A673 (cell line): ENCODE measurements at regions not wholly inside any gene's neighbourhood (a gene's known extent, or its start where the extent isn't known, plus 50 kb on each side); places are given as distances from the start of the nearest gene placed in this dataset.

Experiments
- BruUV-seq: library from RNA; stranded (reverse); fragments of 400-500 nt; replicated peaks from 2 replicates; lab custom pipeline; 2021; lab: Mats Ljungman, UMichigan
- CTCF ChIA-PET: fragments of 300-600 bp; sonication (Branson Sonifier 250); formaldehyde crosslinking; loops from one replicate; lab custom pipeline; 2022; ENCODE audit warnings: antibody characterized with exemption; lab: Charles Lee
- POLR2A ChIA-PET: fragments of 300-600 bp; sonication (Branson Sonifier 250); formaldehyde crosslinking; loops from one replicate; lab custom pipeline; 2022; ENCODE audit warnings: antibody characterized with exemption; ENCODE audit not compliant: low non-redundant PET; lab: Charles Lee
- DNase-seq: peaks from one replicate; pipeline ENCODE4 v3.0.0-alpha.2; 2015; ENCODE audit warnings: low spot score
- H3K27ac ChIP-seq: fragments of 200-600 bp; sonication (generic); 2 replicates; pipeline ENCODE4 v1.5.1; 2016; ENCODE audit warnings: mixed run types, low read depth, mild to moderate bottlenecking, mixed read lengths, antibody characterized with exemption, low read length; ENCODE audit not compliant: poor library complexity, severe bottlenecking
- H3K27me3 ChIP-seq: fragments of 200-600 bp; sonication (generic); replicated peaks from 2 replicates; pipeline ENCODE4 v1.6.1; 2017; ENCODE audit warnings: mixed run types, low read depth, mild to moderate bottlenecking, mixed read lengths, antibody characterized with exemption, low read length; ENCODE audit not compliant: insufficient read depth, poor library complexity
- H3K36me3 ChIP-seq: fragments of 200-600 bp; sonication (generic); 2 replicates; pipeline ENCODE4 v1.6.1; 2016; ENCODE audit warnings: mixed run types, mild to moderate bottlenecking, mixed read lengths, antibody characterized with exemption, low read length; ENCODE audit not compliant: insufficient read depth, poor library complexity, severe bottlenecking
- H3K4me1 ChIP-seq: fragments of 200-600 bp; sonication (generic); 2 replicates; pipeline ENCODE4 v1.6.1; 2017; ENCODE audit warnings: mixed run types, mild to moderate bottlenecking, mixed read lengths, antibody characterized with exemption, low read length; ENCODE audit not compliant: insufficient read depth, poor library complexity, severe bottlenecking
- H3K4me3 ChIP-seq: fragments of 200-600 bp; sonication (generic); 2 replicates; pipeline ENCODE4 v1.5.1; 2016; ENCODE audit warnings: low read depth, mixed run types, mild to moderate bottlenecking, mixed read lengths, low read length; ENCODE audit not compliant: poor library complexity, severe bottlenecking
- H3K9me3 ChIP-seq: fragments of 200-600 bp; sonication (generic); 2 replicates; pipeline ENCODE4 v1.6.1; 2016; ENCODE audit warnings: mixed run types, low read depth, mild to moderate bottlenecking, mixed read lengths, antibody characterized with exemption, low read length; ENCODE audit not compliant: poor library complexity, severe bottlenecking
- EZH2 ChIP-seq: fragments of 200-600 bp; sonication (generic); IDR thresholded peaks from 2 replicates; pipeline ENCODE4 v1.6.1; 2017; ENCODE audit warnings: borderline replicate concordance, low read depth, mild to moderate bottlenecking, mixed read lengths, antibody characterized with exemption, low read length; ENCODE audit not compliant: poor library complexity, severe bottlenecking
- intact Hi-C: fragments of 100-400 bp; cut with micrococcal nuclease; formaldehyde crosslinking; loops from one replicate; pipeline ENCODE4 v1.10.0; 2022; ENCODE audit not compliant: unreplicated experiment
- TF ChIP-seq, protein P1 (sequence below): fragments of 300-800, 200-600 bp; sonication (generic); conservative IDR thresholded peaks from 2 replicates; pipeline ENCODE4 v1.5.1; 2017; ENCODE audit warnings: low read depth, mild to moderate bottlenecking, antibody characterized with exemption, low read length, moderate library complexity, mixed read lengths

- H3K27ac ChIP-seq = no peak overlapping the region
- CTCF ChIA-PET = interaction anchor here (0.6 to 1.2 kb wide), 5 partner anchors 16 to 1194 kb away, joined by 3 to 10 read pairs (median 9); no protein-coding TSS in a partner anchor
- TF ChIP-seq, protein P1, sequence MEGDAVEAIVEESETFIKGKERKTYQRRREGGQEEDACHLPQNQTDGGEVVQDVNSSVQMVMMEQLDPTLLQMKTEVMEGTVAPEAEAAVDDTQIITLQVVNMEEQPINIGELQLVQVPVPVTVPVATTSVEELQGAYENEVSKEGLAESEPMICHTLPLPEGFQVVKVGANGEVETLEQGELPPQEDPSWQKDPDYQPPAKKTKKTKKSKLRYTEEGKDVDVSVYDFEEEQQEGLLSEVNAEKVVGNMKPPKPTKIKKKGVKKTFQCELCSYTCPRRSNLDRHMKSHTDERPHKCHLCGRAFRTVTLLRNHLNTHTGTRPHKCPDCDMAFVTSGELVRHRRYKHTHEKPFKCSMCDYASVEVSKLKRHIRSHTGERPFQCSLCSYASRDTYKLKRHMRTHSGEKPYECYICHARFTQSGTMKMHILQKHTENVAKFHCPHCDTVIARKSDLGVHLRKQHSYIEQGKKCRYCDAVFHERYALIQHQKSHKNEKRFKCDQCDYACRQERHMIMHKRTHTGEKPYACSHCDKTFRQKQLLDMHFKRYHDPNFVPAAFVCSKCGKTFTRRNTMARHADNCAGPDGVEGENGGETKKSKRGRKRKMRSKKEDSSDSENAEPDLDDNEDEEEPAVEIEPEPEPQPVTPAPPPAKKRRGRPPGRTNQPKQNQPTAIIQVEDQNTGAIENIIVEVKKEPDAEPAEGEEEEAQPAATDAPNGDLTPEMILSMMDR = peak; percentile 94
- no peak for TF ChIP-seq EZH2
Measured at GRCh38 chr10:30783939-30784501, 154.5 kb upstream of the LYZL2 start.

DNA sequence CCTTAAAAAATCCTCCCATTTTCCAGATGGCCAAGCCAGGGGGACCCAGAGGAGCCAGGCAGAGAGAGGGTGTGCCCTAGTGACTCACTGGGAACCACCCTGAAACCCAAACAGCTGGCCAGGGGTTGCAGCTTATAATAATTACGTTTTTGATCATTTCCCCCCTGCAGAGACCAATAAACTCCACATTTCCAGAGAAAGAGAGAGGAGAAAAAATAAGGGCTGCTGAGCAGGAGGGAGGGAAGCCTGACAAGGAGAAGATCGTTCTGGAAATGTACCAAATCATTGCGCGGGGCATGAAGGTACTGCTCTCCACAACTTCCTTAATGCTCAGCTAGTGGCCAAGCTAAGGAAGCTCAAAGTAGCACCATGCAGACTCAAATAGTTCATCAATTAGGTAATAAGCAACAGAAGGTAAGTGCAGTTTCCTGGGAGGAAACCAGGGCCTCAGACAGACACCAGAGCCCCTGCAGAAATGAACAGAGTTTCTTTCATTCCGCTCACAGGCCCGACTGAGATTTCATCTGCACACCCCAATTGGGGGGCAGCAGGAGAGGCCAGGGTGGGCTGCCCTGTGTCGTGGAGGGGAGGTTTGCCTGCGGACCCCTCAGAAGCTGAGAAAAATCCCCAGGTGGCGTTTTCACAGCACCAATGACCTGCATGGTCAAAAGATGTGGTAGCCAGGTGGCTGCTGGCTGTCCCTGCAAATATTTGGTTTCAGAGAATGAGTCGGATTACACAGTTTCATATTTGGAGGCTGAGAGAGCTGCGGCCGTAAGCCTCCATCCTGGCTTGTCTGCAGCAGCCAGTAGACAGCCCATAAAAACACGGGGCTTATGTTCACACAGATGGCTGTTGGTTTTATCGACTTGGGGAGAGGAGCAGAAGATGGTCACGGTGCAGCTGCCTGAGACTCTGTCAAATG, 153.2 kb upstream of the LYZL2 start:
- peak; percentile 15 for DNase-seq
- intact Hi-C loops = loop anchor here (5.0 to 10.0 kb wide), 2 partner anchors 982 to 1025 kb away; no protein-coding TSS in a partner anchor
- ChIA-PET CTCF (no interaction called here), POLR2A (no interaction called here)
- no peaks in the 10 kb centered on the region for H3K4me1 ChIP-seq
- no peak for TF ChIP-seq EZH2
- TF ChIP-seq, protein P1 = no peak
- no peaks in the 10 kb centered on the region for H3K36me3 ChIP-seq
- no peak overlapping the region for H3K4me3 ChIP-seq
- BruUV-seq = no TSS peak
- H3K27me3 ChIP-seq = no peaks in the 10 kb centered on the region
- no peaks in the 10 kb centered on the region for H3K9me3 ChIP-seq
- no peak overlapping the region for H3K27ac ChIP-seq

More at GRCh38 chr10:30783939-30784501, 154.5 kb upstream of the LYZL2 start:
- H3K4me3 ChIP-seq = peak overlapping the region; percentile 56
- H3K36me3 ChIP-seq = no peaks in the 10 kb centered on the region
- POLR2A ChIA-PET = no interaction called here
- intact Hi-C loops = loop anchor here (1.0 to 10.0 kb wide), 3 partner anchors 707 to 1023 kb away; no protein-coding TSS in a partner anchor
- peak; percentile 88 for DNase-seq
- H3K27me3 ChIP-seq = no peaks in the 10 kb centered on the region
- no peaks in the 10 kb centered on the region for H3K4me1 ChIP-seq
- BruUV-seq = no TSS peak
- H3K9me3 ChIP-seq = no peaks in the 10 kb centered on the region

- no peak overlapping the region for H3K27ac ChIP-seq
- TF ChIP-seq EZH2 = no peak
- TF ChIP-seq, protein P1 = no peak
- BruUV-seq = no TSS peak
- no peak for DNase-seq
- no peaks in the 10 kb centered on the region for H3K27me3 ChIP-seq
- POLR2A ChIA-PET = no interaction called here
- no peak overlapping the region for H3K4me3 ChIP-seq
- CTCF ChIA-PET = no interaction called here
- H3K36me3 ChIP-seq = no peaks in the 10 kb centered on the region
- no peaks in the 10 kb centered on the region for H3K9me3 ChIP-seq
- intact Hi-C loops = loop anchor here (5.0 to 10.0 kb wide), 2 partner anchors 983 to 1025 kb away; no protein-coding TSS in a partner anchor
- no peaks in the 10 kb centered on the region for H3K4me1 ChIP-seq
Measured at GRCh38 chr10:30782157-30782536, 152.6 kb upstream of the LYZL2 start.
